ENCODE measurements at regions not wholly inside any gene's neighbourhood (a gene's known extent, or its start where the extent isn't known, plus 50 kb on each side); places are given as distances from the start of the nearest gene placed in this dataset.

- TF ChIP-seq POLR2A (IDR thresholded peaks at IDR 0.05; ENCODE audit: low read depth, low read length): no peak
- no peak for TF ChIP-seq MAX (IDR thresholded peaks at IDR 0.05; ENCODE audit: insufficient read depth, insufficient read length)
- TF ChIP-seq CTCF (IDR thresholded peaks at IDR 0.05; ENCODE audit: extremely low read depth in 1 of 2, insufficient read depth in 1 of 2, low read depth in 1 of 2, low read length in 2 of 2): no peak
- no peak for TF ChIP-seq FOS (IDR thresholded peaks at IDR 0.05; ENCODE audit: borderline replicate concordance, insufficient read depth, low read length)
- TF ChIP-seq EZH2 (IDR thresholded peaks at IDR 0.05; ENCODE audit: borderline replicate concordance, low read depth, low read length, severe bottlenecking): no peak
These were observed 1610.7 kb upstream of the C9orf72 start for GRCh38 chr9:29183971-29184370.
